Keratinocyte (primary cell): ENCODE measurements at regions not wholly inside any gene's neighbourhood (a gene's known extent, or its start where the extent isn't known, plus 50 kb on each side); places are given as distances from the start of the nearest gene placed in this dataset.

ENCODE experiments used
- DNase-seq: peaks from one replicate; pipeline ENCODE4 v3.0.0-alpha.2; 2011; ENCODE audit warnings: low read depth, missing footprints, low spot score
- FAIRE-seq: peaks from 2 replicates; lab custom pipeline; 2011; peaks lifted over from hg19 to GRCh38; lab: Jason Lieb, UNC
- H2AFZ ChIP-seq: 2 replicates; pipeline ENCODE4 v1.6.0; 2012; ENCODE audit warnings: low read length, control low read depth, inconsistent platforms; ENCODE audit not compliant: control insufficient read depth
- H3K27ac ChIP-seq: 2 replicates; pipeline ENCODE4 v1.5.1; 2011; ENCODE audit warnings: low read length; ENCODE audit not compliant: control insufficient read depth, insufficient read depth
- H3K27me3 ChIP-seq: 3 replicates; pipeline ENCODE4 v1.6.0; 2011; ENCODE audit warnings: low read length; ENCODE audit not compliant: control insufficient read depth, insufficient read depth; ENCODE audit errors: extremely low read depth
- H3K36me3 ChIP-seq, 2 experiments: 2 replicates in 1 of 2; 3 replicates in 1 of 2; pipeline ENCODE4 v1.5.1; 2011; ENCODE audit warnings: low read length in 2 of 2, mild to moderate bottlenecking in 1 of 2; ENCODE audit not compliant: control insufficient read depth in 2 of 2, insufficient read depth in 2 of 2; ENCODE audit errors: extremely low read depth in 1 of 2
- H3K4me1 ChIP-seq: 3 replicates; pipeline ENCODE4 v1.5.1; 2011; ENCODE audit warnings: low read length; ENCODE audit not compliant: control insufficient read depth, insufficient read depth; ENCODE audit errors: extremely low read depth
- H3K4me2 ChIP-seq: 3 replicates; pipeline ENCODE4 v1.6.0; 2011; ENCODE audit warnings: low read depth, low read length; ENCODE audit not compliant: control insufficient read depth, insufficient read depth; ENCODE audit errors: extremely low read depth
- H3K4me3 ChIP-seq, 3 experiments: fragments of 200-600 bp in 1 of 3; sonication (generic) in 1 of 3; 2 replicates in 2 of 3; 3 replicates in 1 of 3; pipeline ENCODE4 v1.5.1; 2011 to 2016; ENCODE audit warnings: low read length in 3 of 3, mild to moderate bottlenecking in 3 of 3, control low read depth in 2 of 3, inconsistent platforms in 1 of 3, low read depth in 1 of 3, mixed read lengths in 1 of 3, mixed run types in 1 of 3, moderate library complexity in 1 of 3; ENCODE audit not compliant: control insufficient read depth in 2 of 3, insufficient read depth in 2 of 3; ENCODE audit errors: extremely low read depth in 1 of 3
- H3K79me2 ChIP-seq: 2 replicates; pipeline ENCODE4 v1.6.0; 2012; ENCODE audit warnings: low read length; ENCODE audit not compliant: control insufficient read depth, insufficient read depth
- H3K9ac ChIP-seq: 3 replicates; pipeline ENCODE4 v1.6.0; 2011; ENCODE audit warnings: low read length; ENCODE audit not compliant: control insufficient read depth, insufficient read depth; ENCODE audit errors: extremely low read depth
- H3K9me1 ChIP-seq: 3 replicates; pipeline ENCODE4 v1.6.0; 2011; ENCODE audit warnings: low read length; ENCODE audit not compliant: control insufficient read depth, insufficient read depth; ENCODE audit errors: extremely low read depth
- H3K9me3 ChIP-seq: 2 replicates; pipeline ENCODE4 v1.5.1; 2012; ENCODE audit warnings: low read depth, low read length; ENCODE audit not compliant: control insufficient read depth
- H4K20me1 ChIP-seq: 3 replicates; pipeline ENCODE4 v1.6.0; 2011; ENCODE audit warnings: low read length; ENCODE audit not compliant: control insufficient read depth, insufficient read depth; ENCODE audit errors: extremely low read depth
- EZH2 ChIP-seq: IDR thresholded peaks from one replicate; pipeline ENCODE4 v1.6.1; 2012; ENCODE audit warnings: inconsistent platforms, mild to moderate bottlenecking, low read length, moderate library complexity
- dilution Hi-C: fragments of 300-500 bp; cut with MboI; formaldehyde crosslinking; loops from one replicate; pipeline ENCODE4 v1.7.0; 2020; ENCODE audit warnings: low sequenced_read_pairs; ENCODE audit not compliant: extremely low pct_ligation_motif_present
- TF ChIP-seq, protein P1 (sequence below), 3 experiments: IDR thresholded peaks in 1 of 3; conservative IDR thresholded peaks in 1 of 3; optimal IDR thresholded peaks in 1 of 3; 2 replicates in 2 of 3; 3 replicates in 1 of 3; pipeline versions ENCODE3 to v1.5.1; 2011; ENCODE audit warnings: low read length in 3 of 3, mild to moderate bottlenecking in 3 of 3, moderate library complexity in 2 of 3, control low read depth in 1 of 3, inconsistent platforms in 1 of 3; ENCODE audit not compliant: insufficient read depth in 2 of 3; ENCODE audit errors: extremely low read depth in 1 of 3

DNA sequence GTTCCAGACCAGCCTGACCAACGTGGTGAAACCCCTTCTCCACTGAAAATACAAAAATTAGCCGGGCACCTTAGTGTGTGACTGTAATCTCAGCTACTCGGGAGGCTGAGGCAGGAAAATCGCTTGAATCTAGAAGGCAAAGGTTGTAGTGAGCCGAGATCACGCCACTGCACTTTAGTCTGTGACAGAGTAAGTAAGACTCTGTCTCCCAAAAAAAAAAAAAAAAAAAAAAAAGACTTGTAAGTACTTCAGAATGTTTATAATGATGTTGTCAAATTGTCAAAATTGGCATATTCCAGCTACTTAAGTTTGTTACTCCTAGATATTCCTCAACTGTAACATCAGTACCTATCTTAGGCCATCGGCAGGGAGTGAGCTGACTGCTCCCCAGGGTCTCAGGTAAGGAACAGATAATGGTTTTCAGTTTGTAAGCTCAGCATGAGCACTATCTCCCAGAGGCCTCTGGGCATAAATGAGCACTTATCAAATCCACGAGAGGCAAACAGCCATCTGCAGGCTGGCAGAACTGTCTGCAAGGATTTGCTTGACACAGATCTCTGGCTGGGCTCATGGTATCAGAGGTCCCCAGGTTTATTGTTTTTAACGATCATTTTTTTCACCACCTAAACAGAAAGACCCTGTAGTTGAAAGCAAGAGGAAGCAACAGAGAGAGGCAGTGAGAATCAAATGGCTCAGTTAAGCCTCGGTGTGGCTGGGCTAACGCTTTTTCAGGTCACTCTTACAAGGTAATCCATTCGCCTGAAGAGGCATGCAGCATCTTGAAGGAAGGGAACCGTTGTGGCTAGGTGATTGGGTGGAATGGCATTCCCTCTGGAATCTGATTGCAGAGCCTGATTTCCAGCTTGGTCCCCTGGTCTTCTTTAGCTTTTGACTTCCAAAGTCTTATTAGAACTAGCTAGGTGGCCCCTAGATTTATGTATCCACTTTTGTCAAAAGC is 115.9 kb downstream of the LY86 start:
- no peak overlapping the region for H3K4me3 ChIP-seq
- H3K9me3 ChIP-seq, result no peaks in the 10 kb centered on the region
- peaks cover 43% of the 10 kb centered on the region for H3K4me1 ChIP-seq
- H3K36me3 ChIP-seq, result no peaks in the 10 kb centered on the region
- dilution Hi-C loops, result no loop called here
- no peak for DNase-seq
- H2AFZ ChIP-seq, result peak overlapping the region; percentile 45
- peaks cover 3% of the 10 kb centered on the region for H3K9me1 ChIP-seq
- H4K20me1 ChIP-seq, result no peaks in the 10 kb centered on the region
- H3K79me2 ChIP-seq, result no peaks in the 10 kb centered on the region
- TF ChIP-seq, protein P1, sequence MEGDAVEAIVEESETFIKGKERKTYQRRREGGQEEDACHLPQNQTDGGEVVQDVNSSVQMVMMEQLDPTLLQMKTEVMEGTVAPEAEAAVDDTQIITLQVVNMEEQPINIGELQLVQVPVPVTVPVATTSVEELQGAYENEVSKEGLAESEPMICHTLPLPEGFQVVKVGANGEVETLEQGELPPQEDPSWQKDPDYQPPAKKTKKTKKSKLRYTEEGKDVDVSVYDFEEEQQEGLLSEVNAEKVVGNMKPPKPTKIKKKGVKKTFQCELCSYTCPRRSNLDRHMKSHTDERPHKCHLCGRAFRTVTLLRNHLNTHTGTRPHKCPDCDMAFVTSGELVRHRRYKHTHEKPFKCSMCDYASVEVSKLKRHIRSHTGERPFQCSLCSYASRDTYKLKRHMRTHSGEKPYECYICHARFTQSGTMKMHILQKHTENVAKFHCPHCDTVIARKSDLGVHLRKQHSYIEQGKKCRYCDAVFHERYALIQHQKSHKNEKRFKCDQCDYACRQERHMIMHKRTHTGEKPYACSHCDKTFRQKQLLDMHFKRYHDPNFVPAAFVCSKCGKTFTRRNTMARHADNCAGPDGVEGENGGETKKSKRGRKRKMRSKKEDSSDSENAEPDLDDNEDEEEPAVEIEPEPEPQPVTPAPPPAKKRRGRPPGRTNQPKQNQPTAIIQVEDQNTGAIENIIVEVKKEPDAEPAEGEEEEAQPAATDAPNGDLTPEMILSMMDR (optimal IDR thresholded peaks at IDR 0.05 in 1 of 3, IDR thresholded peaks at IDR 0.05 in 1 of 3, conservative IDR thresholded peaks at IDR 0.05 in 1 of 3; ENCODE audit: extremely low read depth in 1 of 3, insufficient read depth in 2 of 3, low read length in 3 of 3), result no peak
- TF ChIP-seq EZH2, result no peak
- no peaks in the 10 kb centered on the region for H3K27me3 ChIP-seq
- no peak overlapping the region for H3K9ac ChIP-seq
- peak; percentile 71 for FAIRE-seq
- peak overlapping the region; percentile 20 for H3K4me2 ChIP-seq
- no peak overlapping the region for H3K27ac ChIP-seq

DNA sequence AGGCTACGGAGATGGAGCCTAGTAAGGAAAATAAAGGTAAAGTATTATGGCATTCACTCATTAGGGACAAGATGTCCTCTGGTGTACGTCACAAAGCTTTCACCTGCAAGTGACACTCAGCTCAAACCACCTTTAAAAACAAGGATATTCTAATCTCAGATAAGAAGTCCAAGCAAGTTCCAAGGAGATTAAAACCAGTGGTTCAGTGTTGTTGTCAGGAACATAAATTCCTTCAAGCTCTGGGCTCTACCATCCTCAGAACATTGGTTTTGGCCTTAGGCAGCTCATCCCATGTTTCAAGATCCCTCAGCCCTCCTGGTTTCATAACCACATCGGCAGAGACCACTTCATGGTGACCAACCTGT is 116.5 kb downstream of the LY86 start:
- no peaks in the 10 kb centered on the region for H3K27me3 ChIP-seq
- H3K36me3 ChIP-seq, result no peaks in the 10 kb centered on the region
- DNase-seq, result no peak
- no peak overlapping the region for H3K4me3 ChIP-seq
- peak; percentile 9 for FAIRE-seq
- dilution Hi-C loops, result no loop called here
- no peak overlapping the region for H3K4me2 ChIP-seq
- no peaks in the 10 kb centered on the region for H3K79me2 ChIP-seq
- no peaks in the 10 kb centered on the region for H3K9me3 ChIP-seq
- H2AFZ ChIP-seq, result no peak overlapping the region
- H4K20me1 ChIP-seq, result no peaks in the 10 kb centered on the region
- H3K9ac ChIP-seq, result no peak overlapping the region
- TF ChIP-seq, protein P1 (optimal IDR thresholded peaks at IDR 0.05 in 1 of 3, IDR thresholded peaks at IDR 0.05 in 1 of 3, conservative IDR thresholded peaks at IDR 0.05 in 1 of 3; ENCODE audit: extremely low read depth in 1 of 3, insufficient read depth in 2 of 3, low read length in 3 of 3), result no peak
- TF ChIP-seq EZH2, result no peak
- H3K4me1 ChIP-seq, result peaks cover 37% of the 10 kb centered on the region
- no peak overlapping the region for H3K27ac ChIP-seq
- H3K9me1 ChIP-seq, result peaks cover 3% of the 10 kb centered on the region
